ENCODE measurements at regions not wholly inside any gene's neighbourhood (a gene's known extent, or its start where the extent isn't known, plus 50 kb on each side); places are given as distances from the start of the nearest gene placed in this dataset.

DNA sequence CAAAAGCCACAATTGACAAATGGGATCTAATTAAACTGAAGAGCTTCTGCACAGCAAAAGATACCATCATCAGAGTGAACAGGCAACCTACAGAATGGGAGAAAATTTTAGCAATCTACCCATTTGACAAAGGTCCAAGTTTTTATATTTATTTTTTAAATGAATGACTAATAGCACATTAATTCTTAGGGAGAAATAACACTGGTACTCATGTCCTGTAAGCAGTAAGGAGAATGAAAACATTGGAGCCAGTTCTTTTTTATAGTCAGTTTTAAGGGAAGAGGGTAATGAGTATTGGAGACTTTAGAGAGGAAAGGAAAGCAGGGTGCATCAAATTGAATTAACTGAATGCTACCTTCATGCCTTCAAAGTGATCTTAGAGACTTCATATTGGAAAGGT lies 404.7 kb upstream of the TGFBR2 start:
- no peak for TF ChIP-seq POLR2AphosphoS5 (IDR thresholded peaks at IDR 0.05)
- no peak for TF ChIP-seq EP300 (IDR thresholded peaks at IDR 0.05)
- TF ChIP-seq, protein P1, sequence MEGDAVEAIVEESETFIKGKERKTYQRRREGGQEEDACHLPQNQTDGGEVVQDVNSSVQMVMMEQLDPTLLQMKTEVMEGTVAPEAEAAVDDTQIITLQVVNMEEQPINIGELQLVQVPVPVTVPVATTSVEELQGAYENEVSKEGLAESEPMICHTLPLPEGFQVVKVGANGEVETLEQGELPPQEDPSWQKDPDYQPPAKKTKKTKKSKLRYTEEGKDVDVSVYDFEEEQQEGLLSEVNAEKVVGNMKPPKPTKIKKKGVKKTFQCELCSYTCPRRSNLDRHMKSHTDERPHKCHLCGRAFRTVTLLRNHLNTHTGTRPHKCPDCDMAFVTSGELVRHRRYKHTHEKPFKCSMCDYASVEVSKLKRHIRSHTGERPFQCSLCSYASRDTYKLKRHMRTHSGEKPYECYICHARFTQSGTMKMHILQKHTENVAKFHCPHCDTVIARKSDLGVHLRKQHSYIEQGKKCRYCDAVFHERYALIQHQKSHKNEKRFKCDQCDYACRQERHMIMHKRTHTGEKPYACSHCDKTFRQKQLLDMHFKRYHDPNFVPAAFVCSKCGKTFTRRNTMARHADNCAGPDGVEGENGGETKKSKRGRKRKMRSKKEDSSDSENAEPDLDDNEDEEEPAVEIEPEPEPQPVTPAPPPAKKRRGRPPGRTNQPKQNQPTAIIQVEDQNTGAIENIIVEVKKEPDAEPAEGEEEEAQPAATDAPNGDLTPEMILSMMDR (IDR thresholded peaks at IDR 0.05) = no peak
